ENCODE measurements at regions not wholly inside any gene's neighbourhood (a gene's known extent, or its start where the extent isn't known, plus 50 kb on each side); places are given as distances from the start of the nearest gene placed in this dataset.
A peak's percentile ranks its signal among the peaks of the same experiment; 100 is the strongest.

DNA sequence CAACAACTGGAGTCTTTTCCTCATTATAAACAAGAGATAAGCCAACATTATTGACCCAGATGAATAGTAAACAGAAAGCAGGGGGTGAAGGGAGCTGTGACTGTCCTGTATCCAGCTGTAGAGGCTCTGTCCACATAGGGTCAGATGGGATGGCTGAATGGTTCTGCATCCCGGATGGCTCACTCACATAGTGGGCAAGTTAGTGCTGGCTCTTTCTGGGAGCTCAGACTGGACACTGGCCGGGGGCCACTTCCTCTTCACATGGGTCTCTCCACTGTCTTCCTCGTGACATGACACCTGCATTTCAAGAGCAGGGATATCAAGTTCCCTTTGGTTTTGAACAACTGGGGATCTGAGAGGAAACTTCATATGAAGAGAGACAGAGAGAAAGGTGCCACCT lies 969.6 kb upstream of the TMEM132C start:
- peak; percentile 45 for DNase-seq

- no peak for DNase-seq
These were observed 966.9 kb upstream of the TMEM132C start for GRCh38 chr12:127300075-127300474.

- no peak for DNase-seq
These were observed 966.2 kb upstream of the TMEM132C start for GRCh38 chr12:127300753-127301152.

DNA sequence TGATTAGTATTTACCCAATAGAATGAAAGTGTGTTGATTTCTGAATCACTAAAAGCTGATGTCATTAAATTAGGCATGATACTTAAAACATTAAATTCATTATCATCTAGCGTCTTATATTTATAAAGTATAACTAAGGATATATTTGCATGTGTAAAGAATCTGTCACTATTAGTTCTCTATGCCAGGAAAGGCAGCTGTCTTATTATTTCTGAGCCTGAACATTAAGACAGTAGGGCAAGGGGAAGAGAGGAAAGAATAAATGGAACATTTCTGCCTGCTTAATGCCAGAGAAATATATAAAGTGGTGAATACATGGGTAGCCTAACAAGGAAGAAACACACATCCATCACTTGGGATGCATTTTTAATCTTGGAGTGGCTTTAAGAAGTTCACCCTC lies 965.1 kb upstream of the TMEM132C start:
- no peak for DNase-seq

GRCh38 chr12:127304751-127305725 lies 961.9 kb upstream of the TMEM132C start:
- no peak for DNase-seq

DNA sequence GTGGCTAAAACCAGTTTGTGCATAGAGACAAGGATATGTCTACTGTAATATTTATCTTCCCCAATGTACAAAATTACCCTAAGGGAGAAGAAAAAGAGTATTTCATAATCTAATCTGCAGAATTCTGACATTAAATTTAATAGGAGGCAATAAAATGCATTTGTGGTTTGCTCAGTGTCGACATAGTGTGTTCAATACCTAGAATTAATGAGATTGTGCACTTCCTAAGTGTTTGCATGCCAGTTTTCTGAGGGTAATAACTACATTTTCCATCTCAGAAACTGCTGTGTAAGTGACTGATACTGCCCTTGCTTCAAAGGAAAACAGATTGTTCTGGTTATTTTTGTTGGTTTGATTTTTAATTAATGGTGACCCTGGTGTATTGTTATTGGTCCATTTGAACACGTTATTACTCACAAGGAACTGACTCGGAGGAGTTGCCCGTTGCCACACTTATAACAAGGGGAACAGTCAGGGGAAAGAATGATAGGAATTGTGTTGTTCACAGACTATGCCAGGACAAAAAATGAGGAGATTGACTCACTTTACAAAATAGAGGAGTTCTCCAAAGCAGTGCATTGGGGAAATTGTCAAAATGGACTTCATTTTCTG lies 960.3 kb upstream of the TMEM132C start:
- no peak for DNase-seq

- DNase-seq: no peak
These were observed 959.4 kb upstream of the TMEM132C start for GRCh38 chr12:127307528-127307927.

- no peak for DNase-seq
These were observed 958.8 kb upstream of the TMEM132C start for GRCh38 chr12:127308148-127308547.

DNA sequence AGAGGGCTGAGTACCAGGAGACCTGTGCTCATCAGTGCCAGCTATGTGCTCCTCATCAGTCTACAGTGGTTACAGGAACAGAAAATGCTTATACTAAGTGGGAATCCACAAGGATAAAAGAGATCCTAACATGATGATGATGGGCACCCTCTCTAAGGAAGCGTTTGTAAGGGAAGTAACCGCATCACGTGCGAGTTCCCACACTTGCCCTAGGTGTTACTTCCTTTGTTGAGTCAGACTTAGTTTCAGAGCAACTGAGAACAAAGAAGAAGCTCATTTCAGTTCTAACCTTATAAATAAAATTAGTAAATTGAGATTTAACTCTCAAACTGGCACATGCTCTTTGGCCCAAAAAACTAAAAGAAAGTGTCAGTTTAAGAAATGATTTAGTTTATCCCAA lies 956.4 kb upstream of the TMEM132C start:
- no peak for DNase-seq

DNA sequence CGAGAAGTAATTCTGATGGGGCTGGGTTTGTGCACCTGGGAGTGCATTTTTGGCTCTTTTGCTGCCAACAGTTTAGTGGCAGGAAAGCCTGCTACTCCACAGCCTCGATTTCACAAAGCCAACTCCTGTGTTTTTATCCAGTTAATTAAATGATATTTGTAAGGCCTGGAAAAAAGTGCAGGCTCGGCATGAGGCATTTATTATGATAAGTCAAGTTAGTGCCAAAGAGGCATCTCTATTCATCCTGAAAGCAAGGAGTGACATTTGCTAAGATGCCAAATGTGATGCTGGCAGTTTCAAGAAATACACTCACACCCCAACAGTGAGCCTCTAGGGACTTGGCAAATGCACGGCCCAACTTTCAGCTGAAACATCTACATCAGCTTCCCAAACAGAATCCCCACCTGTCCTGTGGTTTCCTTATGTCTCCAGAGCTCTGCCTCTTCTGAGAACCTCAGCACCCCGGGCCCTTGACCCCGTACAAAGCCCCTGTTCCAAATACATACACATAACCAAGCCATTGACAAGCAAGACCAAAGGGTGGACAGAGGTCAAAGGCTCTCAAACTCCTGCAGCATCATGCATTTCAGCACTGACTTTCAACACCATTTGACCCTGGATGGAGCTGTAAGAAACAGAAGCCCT lies 955.1 kb upstream of the TMEM132C start:
- DNase-seq: no peak

- no peak for DNase-seq
These were observed 942.3 kb upstream of the TMEM132C start for GRCh38 chr12:127324681-127325080.

- no peak for DNase-seq
These were observed 939.0 kb upstream of the TMEM132C start for GRCh38 chr12:127327986-127328385.

DNA sequence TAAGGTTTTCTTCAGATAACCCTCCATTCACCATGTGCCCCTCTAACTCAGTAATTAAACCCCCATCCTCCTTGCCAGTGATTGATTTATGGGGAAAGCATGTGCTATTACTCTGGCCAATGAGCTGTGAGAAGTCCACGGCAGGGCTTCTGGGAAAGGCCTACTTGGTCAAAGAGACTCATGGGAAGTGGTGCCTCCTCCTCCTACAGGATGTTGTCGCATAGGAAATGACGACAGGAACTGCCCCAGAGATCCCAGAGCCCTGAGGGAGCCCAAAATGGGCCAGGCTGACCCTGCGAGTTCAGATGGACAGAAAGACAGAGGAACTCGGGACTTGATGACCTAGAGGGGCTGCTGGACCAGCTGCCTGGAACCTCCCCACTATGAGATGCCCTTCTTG lies 938.1 kb upstream of the TMEM132C start:
- DNase-seq: no peak

GRCh38 chr12:127334365-127334764 lies 932.6 kb upstream of the TMEM132C start:
- no peak for DNase-seq

DNA sequence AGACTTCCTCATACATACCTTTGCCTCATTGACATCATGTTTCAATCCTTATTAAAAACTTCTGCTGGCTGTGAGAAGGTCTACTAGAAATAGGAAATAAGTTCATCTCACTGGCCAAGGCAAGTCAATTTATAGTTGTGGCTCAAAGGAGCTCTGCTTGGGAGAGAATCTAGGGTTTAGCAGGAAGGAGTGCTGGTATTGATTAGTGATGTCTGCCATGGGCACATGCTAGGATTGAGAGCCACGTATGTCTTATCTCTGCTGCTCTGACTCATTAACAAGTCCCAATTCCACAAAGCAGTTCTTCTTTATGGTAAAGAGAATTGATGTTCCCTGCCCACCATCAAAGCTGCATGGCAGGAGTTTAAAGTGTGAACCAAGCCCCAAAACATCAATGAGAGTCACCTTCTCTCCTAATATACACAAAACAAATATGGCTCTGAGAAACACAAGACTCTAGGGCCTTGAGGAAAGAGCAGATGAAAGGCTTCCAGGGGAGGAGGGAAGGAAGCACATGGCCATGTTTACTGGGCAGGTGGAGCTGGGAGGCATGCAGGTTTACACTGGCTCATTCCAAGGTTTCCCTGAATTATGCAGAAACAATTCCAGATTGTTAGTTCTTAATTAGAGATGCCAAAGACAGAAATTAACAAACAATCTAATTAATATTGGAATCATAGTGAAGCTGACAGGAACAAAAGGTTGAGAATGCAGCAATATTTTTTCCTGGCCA lies 931.9 kb upstream of the TMEM132C start:
- DNase-seq: no peak

- DNase-seq: no peak
These were observed 930.6 kb upstream of the TMEM132C start for GRCh38 chr12:127336416-127336815.

GRCh38 chr12:127339065-127339464 lies 927.9 kb upstream of the TMEM132C start:
- no peak for DNase-seq

GRCh38 chr12:127340381-127340780 lies 926.6 kb upstream of the TMEM132C start:
- no peak for DNase-seq

DNA sequence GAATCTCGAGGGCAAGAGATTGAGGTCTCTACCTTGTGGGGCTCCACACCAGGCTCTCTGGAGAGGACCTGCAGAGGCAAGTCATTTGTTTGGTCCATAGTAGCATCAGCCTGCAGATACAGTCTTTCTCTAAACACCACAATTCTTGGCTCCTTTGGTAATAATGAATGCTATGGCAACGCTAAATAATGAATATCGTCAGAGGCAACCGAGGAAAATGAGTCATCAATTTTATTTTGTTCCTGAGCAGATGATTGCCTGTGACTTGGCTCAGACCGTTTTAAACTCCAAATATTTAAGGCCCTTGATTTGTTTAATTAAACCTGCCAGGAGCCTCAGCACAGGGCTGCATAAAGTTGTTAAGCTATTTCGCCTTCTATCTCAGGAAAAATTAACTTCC lies 924.1 kb upstream of the TMEM132C start:
- no peak for DNase-seq

DNA sequence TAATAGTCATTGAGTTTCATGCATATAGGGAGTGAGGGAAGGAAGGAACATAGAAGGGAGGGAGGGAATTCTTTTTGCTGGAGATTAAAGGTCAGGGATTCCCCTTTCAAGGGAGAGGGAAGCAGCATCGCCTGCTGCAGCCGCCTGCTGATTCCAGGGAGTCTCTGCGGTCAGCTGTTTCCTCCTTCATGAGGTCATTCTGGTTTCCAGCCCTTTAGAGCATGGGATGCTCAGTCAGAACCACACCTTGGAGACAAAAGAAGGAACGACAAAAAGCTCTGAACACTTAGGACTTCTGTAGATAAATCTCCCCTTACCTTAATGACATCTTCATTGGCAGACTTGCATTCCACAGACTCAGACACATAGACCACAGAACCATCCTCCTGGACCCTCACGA lies 923.0 kb upstream of the TMEM132C start:
- DNase-seq: no peak

DNA sequence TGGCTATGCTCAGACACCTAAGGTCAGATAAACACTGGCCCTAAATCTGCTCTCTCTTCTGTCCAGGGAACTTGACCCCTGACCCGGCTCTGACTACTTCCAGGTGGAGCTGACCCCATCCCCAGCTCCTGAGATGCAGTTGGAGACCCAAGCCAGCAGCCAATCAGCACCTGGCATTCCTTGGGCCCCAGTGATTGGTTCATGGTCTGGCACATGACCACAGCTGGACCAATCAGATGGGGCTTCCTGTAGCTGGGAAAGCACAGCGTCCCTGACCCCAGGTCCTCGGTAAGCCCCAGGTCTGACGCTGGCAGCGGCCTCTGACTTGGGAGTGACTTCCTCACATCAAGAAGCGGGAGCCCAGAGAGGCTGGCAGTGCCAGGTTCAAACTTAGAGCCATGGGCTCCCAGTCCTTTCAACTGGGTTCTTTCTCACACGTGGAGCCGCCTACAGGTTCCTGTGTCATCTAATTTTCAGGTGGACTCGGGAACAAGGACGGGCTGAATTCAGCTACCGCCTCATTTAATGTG lies 915.4 kb upstream of the TMEM132C start:
- no peak for DNase-seq

- no peak for DNase-seq
These were observed 911.7 kb upstream of the TMEM132C start for GRCh38 chr12:127355061-127355841.

All from NCI-H510A treated with DMSO at 0.1 percent for 48 hours (cell line).